ENCODE measurements at regions not wholly inside any gene's neighbourhood (a gene's known extent, or its start where the extent isn't known, plus 50 kb on each side); places are given as distances from the start of the nearest gene placed in this dataset.

DNA sequence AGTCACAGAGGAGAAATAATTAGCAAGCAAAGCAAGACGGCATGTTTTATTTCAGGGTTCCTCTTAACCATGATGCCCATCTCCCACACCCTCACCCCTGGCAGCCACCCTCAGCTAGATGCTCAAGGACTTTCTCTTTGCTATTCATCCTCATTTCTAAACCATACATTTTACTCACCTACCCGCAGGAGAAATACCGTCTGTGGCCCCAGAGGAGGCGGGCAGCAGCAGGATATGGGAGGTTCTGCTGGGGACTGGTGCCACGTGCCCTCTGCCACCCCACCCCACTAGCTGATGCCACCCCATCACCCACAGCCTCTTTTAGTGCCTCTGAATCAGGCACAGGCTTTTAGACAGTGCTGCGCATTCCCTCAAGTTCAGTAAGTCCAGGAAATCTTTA is 168.7 kb upstream of the ITGB1 start:
- Histone ChIP-seq H4K8ac (ENCODE audit: low read length) (peak overlapping the region; percentile 45), H2BK15ac (ENCODE audit: low read depth, poor library complexity, severe bottlenecking) (no peak overlapping the region), H3K18ac (ENCODE audit: low read depth in 1 of 2, low read length in 2 of 2) (peak overlapping the region in 1 of 2 experiments; percentile 66), H2BK12ac (ENCODE audit: low read length in 2 of 2) (peak overlapping the region; percentile 29 to 97), H3K4ac (ENCODE audit: low read depth in 1 of 2, low read length in 2 of 2) (peak overlapping the region; percentile 9 to 80), H2BK5ac (ENCODE audit: low read depth, low read length, poor library complexity, severe bottlenecking) (no peak overlapping the region), H3K79me1 (replicated peaks; ENCODE audit: low read length, poor library complexity, severe bottlenecking) (peaks cover 3% of the 10 kb centered on the region), H2AK5ac (ENCODE audit: low read length, severe bottlenecking) (peak overlapping the region; percentile 98), H3K27me3 (ENCODE audit: control insufficient read depth in 1 of 2, insufficient read depth in 1 of 2, low read length in 2 of 2) (no peaks in the 10 kb centered on the region), H3K4me3 (ENCODE audit: insufficient read depth in 1 of 2, low read depth in 1 of 2, low read length in 2 of 2) (no peak overlapping the region), H2AFZ (ENCODE audit: low read depth, low read length) (no peak overlapping the region), H3K14ac (ENCODE audit: low read length in 2 of 2) (peak overlapping the region in 1 of 2 experiments; percentile 75), H3K27ac (ENCODE audit: low read length, poor library complexity, severe bottlenecking) (no peak overlapping the region), H3K4me2 (ENCODE audit: low read length, poor library complexity, severe bottlenecking) (no peak overlapping the region), H2BK120ac (ENCODE audit: low read depth, low read length) (no peak overlapping the region), H3K9me3 (ENCODE audit: control insufficient read depth, low read length) (no peaks in the 10 kb centered on the region), H3K9ac (ENCODE audit: low read length) (no peak overlapping the region), H3K36me3 (ENCODE audit: control insufficient read depth in 1 of 2, insufficient read depth in 2 of 2, low read depth in 1 of 2, low read length in 2 of 2) (no peaks in the 10 kb centered on the region), H3K4me1 (ENCODE audit: control insufficient read depth, insufficient read depth, low read depth, low read length) (peaks cover 9% of the 10 kb centered on the region), H4K91ac (ENCODE audit: low read length) (peak overlapping the region; percentile 52), H3K23ac (ENCODE audit: low read length in 2 of 2) (no peak overlapping the region)
- DNase-seq, result no peak
- WGBS, result 85% methylated on average over 6 of the region's 6 CpGs

- H3K4ac ChIP-seq (ENCODE audit: low read depth in 1 of 2, low read length in 2 of 2), result no peak overlapping the region
- no peak overlapping the region for H3K27ac ChIP-seq (ENCODE audit: low read length, poor library complexity, severe bottlenecking)
- peak; percentile 46 for DNase-seq
- H3K27me3 ChIP-seq (ENCODE audit: control insufficient read depth in 1 of 2, insufficient read depth in 1 of 2, low read length in 2 of 2), result no peaks in the 10 kb centered on the region
- peak overlapping the region; percentile 11 for H2BK120ac ChIP-seq (ENCODE audit: low read depth, low read length)
- H2AK5ac ChIP-seq (ENCODE audit: low read length, severe bottlenecking), result peak overlapping the region; percentile 90
- H3K9ac ChIP-seq (ENCODE audit: low read length), result no peak overlapping the region
- peak overlapping the region; percentile 54 for H2AFZ ChIP-seq (ENCODE audit: low read depth, low read length)
- H3K23ac ChIP-seq (ENCODE audit: low read length in 2 of 2), result no peak overlapping the region
- peak overlapping the region; percentile 50 to 64 for H3K18ac ChIP-seq (ENCODE audit: low read depth in 1 of 2, low read length in 2 of 2)
- peak overlapping the region; percentile 55 for H4K8ac ChIP-seq (ENCODE audit: low read length)
- H3K4me2 ChIP-seq (ENCODE audit: low read length, poor library complexity, severe bottlenecking), result no peak overlapping the region
- H3K36me3 ChIP-seq (ENCODE audit: control insufficient read depth in 1 of 2, insufficient read depth in 2 of 2, low read depth in 1 of 2, low read length in 2 of 2), result no peaks in the 10 kb centered on the region
- no peak overlapping the region for H3K14ac ChIP-seq (ENCODE audit: low read length in 2 of 2)
- no peak overlapping the region for H2BK5ac ChIP-seq (ENCODE audit: low read depth, low read length, poor library complexity, severe bottlenecking)
- H2BK15ac ChIP-seq (ENCODE audit: low read depth, poor library complexity, severe bottlenecking), result peak overlapping the region; percentile 37
- 74% methylated on average over 15 of the region's 15 CpGs for WGBS
- H3K79me1 ChIP-seq (replicated peaks; ENCODE audit: low read length, poor library complexity, severe bottlenecking), result no peaks in the 10 kb centered on the region
- peak overlapping the region in 1 of 2 experiments; percentile 67 for H2BK12ac ChIP-seq (ENCODE audit: low read length in 2 of 2)
- H3K4me1 ChIP-seq (ENCODE audit: control insufficient read depth, insufficient read depth, low read depth, low read length), result peaks cover 9% of the 10 kb centered on the region
- H3K4me3 ChIP-seq (ENCODE audit: insufficient read depth in 1 of 2, low read depth in 1 of 2, low read length in 2 of 2), result no peak overlapping the region
- no peaks in the 10 kb centered on the region for H3K9me3 ChIP-seq (ENCODE audit: control insufficient read depth, low read length)
- H4K91ac ChIP-seq (ENCODE audit: low read length), result peak overlapping the region; percentile 43
These were observed 167.8 kb upstream of the ITGB1 start for GRCh38 chr10:33125522-33126517.

- H3K9me3 ChIP-seq (ENCODE audit: control insufficient read depth, low read length), result no peaks in the 10 kb centered on the region
These were observed 167.1 kb upstream of the ITGB1 start for GRCh38 chr10:33125111-33125510.

DNA sequence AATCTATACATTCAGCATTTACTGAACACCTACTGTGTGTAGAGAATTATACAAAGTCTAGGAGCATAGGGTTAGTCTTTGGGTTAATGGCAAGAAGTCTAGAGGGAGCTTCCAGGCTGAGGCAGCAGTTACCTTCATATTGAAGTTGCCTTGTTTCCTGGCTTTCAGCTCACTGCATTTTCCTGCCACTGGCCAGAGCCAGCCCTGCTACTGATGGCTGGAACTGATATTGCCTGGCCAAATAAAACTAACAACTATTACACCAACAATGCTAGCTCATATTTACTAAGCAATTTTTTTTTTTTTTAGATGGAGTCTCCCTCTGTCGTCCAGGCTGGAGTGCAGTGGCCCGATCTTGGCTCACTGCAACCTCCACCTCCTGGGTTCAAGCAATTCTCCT is 165.7 kb upstream of the ITGB1 start:
- no peak overlapping the region for H3K18ac ChIP-seq (ENCODE audit: low read depth in 1 of 2, low read length in 2 of 2)
- no peak overlapping the region for H3K4me3 ChIP-seq (ENCODE audit: insufficient read depth in 1 of 2, low read depth in 1 of 2, low read length in 2 of 2)
- H2AFZ ChIP-seq (ENCODE audit: low read depth, low read length), result no peak overlapping the region
- no peak overlapping the region for H3K14ac ChIP-seq (ENCODE audit: low read length in 2 of 2)
- no peak overlapping the region for H3K9ac ChIP-seq (ENCODE audit: low read length)
- no peak overlapping the region for H4K91ac ChIP-seq (ENCODE audit: low read length)
- no peak overlapping the region for H3K27ac ChIP-seq (ENCODE audit: low read length, poor library complexity, severe bottlenecking)
- H3K4ac ChIP-seq (ENCODE audit: low read depth in 1 of 2, low read length in 2 of 2), result no peak overlapping the region
- H3K4me2 ChIP-seq (ENCODE audit: low read length, poor library complexity, severe bottlenecking), result no peak overlapping the region
- 95% methylated on average over 2 of the region's 2 CpGs for WGBS
- H3K23ac ChIP-seq (ENCODE audit: low read length in 2 of 2), result no peak overlapping the region
- H2BK15ac ChIP-seq (ENCODE audit: low read depth, poor library complexity, severe bottlenecking), result no peak overlapping the region
- no peak overlapping the region for H2BK120ac ChIP-seq (ENCODE audit: low read depth, low read length)
- H2AK5ac ChIP-seq (ENCODE audit: low read length, severe bottlenecking), result peak overlapping the region; percentile 57
- no peak overlapping the region for H2BK12ac ChIP-seq (ENCODE audit: low read length in 2 of 2)
- H4K8ac ChIP-seq (ENCODE audit: low read length), result peak overlapping the region; percentile 48
- H2BK5ac ChIP-seq (ENCODE audit: low read depth, low read length, poor library complexity, severe bottlenecking), result no peak overlapping the region
- H3K79me1 ChIP-seq (replicated peaks; ENCODE audit: low read length, poor library complexity, severe bottlenecking), result peaks cover 2% of the 10 kb centered on the region
- H3K9me3 ChIP-seq (ENCODE audit: control insufficient read depth, low read length), result no peaks in the 10 kb centered on the region
- no peaks in the 10 kb centered on the region for H3K36me3 ChIP-seq (ENCODE audit: control insufficient read depth in 1 of 2, insufficient read depth in 2 of 2, low read depth in 1 of 2, low read length in 2 of 2)
- peaks cover 9% of the 10 kb centered on the region for H3K4me1 ChIP-seq (ENCODE audit: control insufficient read depth, insufficient read depth, low read depth, low read length)
- no peak for DNase-seq
- H3K27me3 ChIP-seq (ENCODE audit: control insufficient read depth in 1 of 2, insufficient read depth in 1 of 2, low read length in 2 of 2), result no peaks in the 10 kb centered on the region

More at GRCh38 chr10:33125111-33125510, 167.1 kb upstream of the ITGB1 start:
- Histone ChIP-seq H3K36me3 (ENCODE audit: control insufficient read depth in 1 of 2, insufficient read depth in 2 of 2, low read depth in 1 of 2, low read length in 2 of 2) (no peaks in the 10 kb centered on the region), H3K18ac (ENCODE audit: low read depth in 1 of 2, low read length in 2 of 2) (no peak overlapping the region), H2AFZ (ENCODE audit: low read depth, low read length) (no peak overlapping the region), H3K9ac (ENCODE audit: low read length) (no peak overlapping the region), H2BK12ac (ENCODE audit: low read length in 2 of 2) (no peak overlapping the region), H2BK15ac (ENCODE audit: low read depth, poor library complexity, severe bottlenecking) (no peak overlapping the region), H4K8ac (ENCODE audit: low read length) (peak overlapping the region; percentile 46), H4K91ac (ENCODE audit: low read length) (peak overlapping the region; percentile 18), H3K79me1 (replicated peaks; ENCODE audit: low read length, poor library complexity, severe bottlenecking) (peaks cover 1% of the 10 kb centered on the region), H3K4ac (ENCODE audit: low read depth in 1 of 2, low read length in 2 of 2) (no peak overlapping the region), H3K4me2 (ENCODE audit: low read length, poor library complexity, severe bottlenecking) (no peak overlapping the region), H3K4me3 (ENCODE audit: insufficient read depth in 1 of 2, low read depth in 1 of 2, low read length in 2 of 2) (no peak overlapping the region), H3K14ac (ENCODE audit: low read length in 2 of 2) (no peak overlapping the region), H2BK120ac (ENCODE audit: low read depth, low read length) (no peak overlapping the region), H3K4me1 (ENCODE audit: control insufficient read depth, insufficient read depth, low read depth, low read length) (peaks cover 9% of the 10 kb centered on the region), H3K23ac (ENCODE audit: low read length in 2 of 2) (no peak overlapping the region), H3K27me3 (ENCODE audit: control insufficient read depth in 1 of 2, insufficient read depth in 1 of 2, low read length in 2 of 2) (no peaks in the 10 kb centered on the region), H2BK5ac (ENCODE audit: low read depth, low read length, poor library complexity, severe bottlenecking) (no peak overlapping the region), H2AK5ac (ENCODE audit: low read length, severe bottlenecking) (peak overlapping the region; percentile 94), H3K27ac (ENCODE audit: low read length, poor library complexity, severe bottlenecking) (no peak overlapping the region)
- DNase-seq, result no peak
- 87% methylated on average over 5 of the region's 5 CpGs for WGBS

All from mesenchymal stem cell (in vitro differentiated cells and primary cell).